Adrenal gland (tissue), 5 donors: ENCODE measurements at regions not wholly inside any gene's neighbourhood (a gene's known extent, or its start where the extent isn't known, plus 50 kb on each side); places are given as distances from the start of the nearest gene placed in this dataset.
"Not testable (repeated sequence)": the region's sequence is repeated elsewhere in the genome, so short reads cannot be mapped to it uniquely, and the experiment has no call there.

Experiments
- POLR2A ChIP-seq, 2 donors: fragments of 450-650 bp; IDR thresholded peaks; one replicate each; pipeline ENCODE4 v1.6.1; 2017; ENCODE audit warnings: antibody characterized with exemption in 2 of 2, mild to moderate bottlenecking in 2 of 2, moderate library complexity in 1 of 2
- TF ChIP-seq, protein P1 (sequence below), 6 experiments: fragments of 450-650 bp in 4 of 6; fragments of 200-600 bp in 2 of 6; sonication (generic) in 1 of 6; IDR thresholded peaks; 1 replicate in 5 of 6; 2 replicates in 1 of 6; pipeline versions ENCODE4 v1.5.1 to v1.8.0; 2016 to 2021; ENCODE audit warnings: antibody characterized with exemption in 6 of 6, mild to moderate bottlenecking in 2 of 6, moderate library complexity in 1 of 6
- donor health status: DM: no; HTN: no; CAD: no.

DNA sequence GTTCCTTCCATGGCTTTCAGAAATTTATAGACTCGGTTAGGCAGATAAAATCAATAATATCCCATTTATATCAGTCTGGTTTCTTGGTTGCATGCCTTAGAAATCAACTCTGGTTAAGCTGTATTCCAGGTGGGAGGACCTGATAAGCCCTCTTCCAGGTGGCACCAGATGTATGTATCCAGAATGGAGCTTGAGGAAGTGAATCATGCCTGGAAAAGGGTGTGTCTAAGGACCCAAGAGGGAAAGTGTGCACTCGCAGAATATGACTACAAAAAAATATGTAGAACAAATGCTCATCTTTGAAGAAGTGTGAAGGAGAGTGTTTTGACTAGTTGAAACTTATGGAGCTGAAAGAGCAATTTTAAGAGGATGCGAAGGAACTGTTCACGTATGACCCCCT, 184.5 kb upstream of the IRF2BP2 start:
- TF ChIP-seq, protein P1, sequence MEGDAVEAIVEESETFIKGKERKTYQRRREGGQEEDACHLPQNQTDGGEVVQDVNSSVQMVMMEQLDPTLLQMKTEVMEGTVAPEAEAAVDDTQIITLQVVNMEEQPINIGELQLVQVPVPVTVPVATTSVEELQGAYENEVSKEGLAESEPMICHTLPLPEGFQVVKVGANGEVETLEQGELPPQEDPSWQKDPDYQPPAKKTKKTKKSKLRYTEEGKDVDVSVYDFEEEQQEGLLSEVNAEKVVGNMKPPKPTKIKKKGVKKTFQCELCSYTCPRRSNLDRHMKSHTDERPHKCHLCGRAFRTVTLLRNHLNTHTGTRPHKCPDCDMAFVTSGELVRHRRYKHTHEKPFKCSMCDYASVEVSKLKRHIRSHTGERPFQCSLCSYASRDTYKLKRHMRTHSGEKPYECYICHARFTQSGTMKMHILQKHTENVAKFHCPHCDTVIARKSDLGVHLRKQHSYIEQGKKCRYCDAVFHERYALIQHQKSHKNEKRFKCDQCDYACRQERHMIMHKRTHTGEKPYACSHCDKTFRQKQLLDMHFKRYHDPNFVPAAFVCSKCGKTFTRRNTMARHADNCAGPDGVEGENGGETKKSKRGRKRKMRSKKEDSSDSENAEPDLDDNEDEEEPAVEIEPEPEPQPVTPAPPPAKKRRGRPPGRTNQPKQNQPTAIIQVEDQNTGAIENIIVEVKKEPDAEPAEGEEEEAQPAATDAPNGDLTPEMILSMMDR (IDR thresholded peaks at IDR 0.05) = not testable (repeated sequence)
- not testable (repeated sequence) for TF ChIP-seq POLR2A (IDR thresholded peaks at IDR 0.05)
